Suprapubic skin (tissue), 4 donors: ENCODE measurements at regions not wholly inside any gene's neighbourhood (a gene's known extent, or its start where the extent isn't known, plus 50 kb on each side); places are given as distances from the start of the nearest gene placed in this dataset.

Experiments used
- DNase-seq, 2 donors: peaks; one replicate each; pipeline ENCODE4 v3.0.0-alpha.2; 2019; ENCODE audit warnings: low spot score in 2 of 2
- H3K27ac ChIP-seq: fragments of 200-600 bp; sonication (generic); one replicate; pipeline ENCODE4 v1.5.1; 2019
- H3K27me3 ChIP-seq: fragments of 200-600 bp; sonication (generic); one replicate; pipeline ENCODE4 v1.5.1; 2019
- H3K36me3 ChIP-seq: fragments of 200-600 bp; sonication (generic); one replicate; pipeline ENCODE4 v1.5.1; 2019
- H3K4me1 ChIP-seq: fragments of 200-600 bp; sonication (generic); one replicate; pipeline ENCODE4 v1.5.1; 2019
- H3K4me3 ChIP-seq: fragments of 200-600 bp; sonication (generic); one replicate; pipeline ENCODE4 v1.5.1; 2019; ENCODE audit warnings: mild to moderate bottlenecking
- H3K9me3 ChIP-seq: fragments of 200-600 bp; sonication (generic); one replicate; pipeline ENCODE4 v1.5.1; 2019
- CTCF ChIP-seq, 2 donors: fragments of 200-600 bp in 1 of 2; fragments of 450-650 bp in 1 of 2; sonication (generic) in 1 of 2; IDR thresholded peaks; one replicate each; pipeline ENCODE4 v1.5.1; 2016 to 2019; ENCODE audit warnings: antibody characterized with exemption in 2 of 2, mild to moderate bottlenecking in 1 of 2, moderate library complexity in 1 of 2
- EP300 ChIP-seq: sonication (generic); formaldehyde crosslinking; IDR thresholded peaks from one replicate; pipeline ENCODE4 v1.6.1; 2017; ENCODE audit warnings: antibody characterized with exemption
- POLR2A ChIP-seq, 2 donors: fragments of 450-650 bp; IDR thresholded peaks; one replicate each; pipeline ENCODE4 v1.6.1; 2017; ENCODE audit warnings: antibody characterized with exemption in 2 of 2, mild to moderate bottlenecking in 2 of 2, moderate library complexity in 2 of 2
- POLR2AphosphoS5 ChIP-seq, 3 donors: sonication (generic); formaldehyde crosslinking; IDR thresholded peaks; one replicate each; pipeline ENCODE4 v1.6.1; 2017; ENCODE audit warnings: antibody characterized with exemption in 3 of 3
- WGBS: methylation state at CpG from one replicate; pipeline ENCODE4 v1.1.5; 2018; 5-methylcytosine and 5-hydroxymethylcytosine counted together

- DNase-seq = no peak
- no peaks in the 10 kb centered on the region for H3K36me3 ChIP-seq
- no peaks in the 10 kb centered on the region for H3K9me3 ChIP-seq
- peaks cover 5% of the 10 kb centered on the region for H3K27me3 ChIP-seq
- WGBS = 81% methylated on average over 9 of the region's 9 CpGs
- TF ChIP-seq EP300 = no peak
- no peak overlapping the region for H3K27ac ChIP-seq
- H3K4me1 ChIP-seq = no peaks in the 10 kb centered on the region
- H3K4me3 ChIP-seq = no peak overlapping the region
These were observed 126.9 kb upstream of the LMO4 start for GRCh38 chr1:87201768-87202167.

GRCh38 chr1:87202451-87202850 lies 126.2 kb upstream of the LMO4 start:
- Histone ChIP-seq H3K27me3 (peaks cover 5% of the 10 kb centered on the region), H3K27ac (no peak overlapping the region), H3K4me3 (no peak overlapping the region), H3K9me3 (no peaks in the 10 kb centered on the region), H3K36me3 (no peaks in the 10 kb centered on the region), H3K4me1 (no peaks in the 10 kb centered on the region)
- no peak for DNase-seq
- no peak for TF ChIP-seq CTCF (IDR thresholded peaks at IDR 0.05)
- TF ChIP-seq EP300 = no peak
- no peak for TF ChIP-seq POLR2AphosphoS5 (IDR thresholded peaks at IDR 0.05)
- TF ChIP-seq POLR2A (IDR thresholded peaks at IDR 0.05) = no peak
- 87% methylated on average over 12 of the region's 12 CpGs for WGBS

- Histone ChIP-seq H3K36me3 (no peaks in the 10 kb centered on the region), H3K4me3 (no peak overlapping the region), H3K27me3 (peaks cover 5% of the 10 kb centered on the region), H3K4me1 (no peaks in the 10 kb centered on the region), H3K9me3 (no peaks in the 10 kb centered on the region), H3K27ac (no peak overlapping the region)
- no peak for DNase-seq
- 72% methylated on average over 16 of the region's 16 CpGs for WGBS
- TF ChIP-seq POLR2AphosphoS5 (IDR thresholded peaks at IDR 0.05) = no peak
These were observed 125.6 kb upstream of the LMO4 start for GRCh38 chr1:87202922-87203655.

- H3K27ac ChIP-seq = no peak overlapping the region
- H3K36me3 ChIP-seq = no peaks in the 10 kb centered on the region
- H3K9me3 ChIP-seq = no peaks in the 10 kb centered on the region
- TF ChIP-seq POLR2AphosphoS5 (IDR thresholded peaks at IDR 0.05) (no peak), POLR2A (IDR thresholded peaks at IDR 0.05) (no peak), CTCF (IDR thresholded peaks at IDR 0.05) (no peak), EP300 (no peak)
- 51% methylated on average over 5 of the region's 5 CpGs for WGBS
- no peaks in the 10 kb centered on the region for H3K4me1 ChIP-seq
- H3K27me3 ChIP-seq = peaks cover 5% of the 10 kb centered on the region
- no peak for DNase-seq
- H3K4me3 ChIP-seq = no peak overlapping the region
These were observed 124.8 kb upstream of the LMO4 start for GRCh38 chr1:87203904-87204303.

GRCh38 chr1:87204441-87204840 lies 124.2 kb upstream of the LMO4 start:
- Histone ChIP-seq H3K36me3 (no peaks in the 10 kb centered on the region), H3K27ac (no peak overlapping the region), H3K27me3 (peaks cover 5% of the 10 kb centered on the region), H3K4me1 (no peaks in the 10 kb centered on the region), H3K9me3 (no peaks in the 10 kb centered on the region), H3K4me3 (no peak overlapping the region)
- WGBS = 61% methylated on average over 3 of the region's 3 CpGs
- no peak for DNase-seq
- no peak for TF ChIP-seq CTCF (IDR thresholded peaks at IDR 0.05)
- TF ChIP-seq POLR2AphosphoS5 (IDR thresholded peaks at IDR 0.05) = no peak
- TF ChIP-seq POLR2A (IDR thresholded peaks at IDR 0.05) = no peak
- TF ChIP-seq EP300 = no peak

GRCh38 chr1:87204921-87205320 lies 123.8 kb upstream of the LMO4 start:
- no peaks in the 10 kb centered on the region for H3K36me3 ChIP-seq
- no peak overlapping the region for H3K4me3 ChIP-seq
- DNase-seq = no peak
- no peak overlapping the region for H3K27ac ChIP-seq
- H3K4me1 ChIP-seq = no peaks in the 10 kb centered on the region
- TF ChIP-seq EP300 = no peak
- no peak for TF ChIP-seq CTCF (IDR thresholded peaks at IDR 0.05)
- TF ChIP-seq POLR2A (IDR thresholded peaks at IDR 0.05) = no peak
- no peak for TF ChIP-seq POLR2AphosphoS5 (IDR thresholded peaks at IDR 0.05)
- H3K9me3 ChIP-seq = no peaks in the 10 kb centered on the region
- WGBS = 77% methylated on average over 8 of the region's 8 CpGs
- H3K27me3 ChIP-seq = peaks cover 5% of the 10 kb centered on the region
